Mucosa of descending colon (tissue), 3 donors: ENCODE measurements at regions not wholly inside any gene's neighbourhood (a gene's known extent, or its start where the extent isn't known, plus 50 kb on each side); places are given as distances from the start of the nearest gene placed in this dataset.

ENCODE experiments used
- ATAC-seq: fragments of 200-7000 bp; cut with Tn5 transposase; one replicate; pipeline ENCODE4 v1.9.1; 2020; ENCODE audit warnings: mild to moderate bottlenecking, moderate library complexity
- DNase-seq, 3 donors: peaks; one replicate each; pipeline ENCODE4 v3.0.0-alpha.2; 2020
- H3K36me3 ChIP-seq: fragments of 200-600 bp; one replicate; pipeline ENCODE4 v1.8.0; 2021; ENCODE audit warnings: low read depth, mild to moderate bottlenecking
- H3K4me1 ChIP-seq: fragments of 200-600 bp; one replicate; pipeline ENCODE4 v1.8.0; 2021; ENCODE audit warnings: low read depth, mild to moderate bottlenecking
- H3K4me3 ChIP-seq: fragments of 200-600 bp; one replicate; pipeline ENCODE4 v1.8.0; 2021; ENCODE audit warnings: mild to moderate bottlenecking
- H3K9me3 ChIP-seq: fragments of 200-600 bp; one replicate; pipeline ENCODE4 v1.8.0; 2021; ENCODE audit warnings: mild to moderate bottlenecking
- intact Hi-C, 2 donors: fragments of 100-400 bp; cut with DNase I in 1 of 2; cut with micrococcal nuclease in 1 of 2; formaldehyde crosslinking; loops; one replicate each; pipeline versions ENCODE4 v1.11.0 to v1.11.1; 2022; cut with DNase I, micrococcal nuclease
- TF ChIP-seq, protein P1 (sequence below): fragments of 200-600 bp; IDR thresholded peaks from one replicate; pipeline ENCODE4 v1.8.0; 2022; ENCODE audit warnings: antibody characterized with exemption, mild to moderate bottlenecking
- donor health status: DM: no; HTN: no; CAD: no; lungs with moderate emphysema.
- donor health status: DM: no; HTN: no; CAD: no.
- donor health status: DM: no; HTN: yes; CAD: no.

DNA sequence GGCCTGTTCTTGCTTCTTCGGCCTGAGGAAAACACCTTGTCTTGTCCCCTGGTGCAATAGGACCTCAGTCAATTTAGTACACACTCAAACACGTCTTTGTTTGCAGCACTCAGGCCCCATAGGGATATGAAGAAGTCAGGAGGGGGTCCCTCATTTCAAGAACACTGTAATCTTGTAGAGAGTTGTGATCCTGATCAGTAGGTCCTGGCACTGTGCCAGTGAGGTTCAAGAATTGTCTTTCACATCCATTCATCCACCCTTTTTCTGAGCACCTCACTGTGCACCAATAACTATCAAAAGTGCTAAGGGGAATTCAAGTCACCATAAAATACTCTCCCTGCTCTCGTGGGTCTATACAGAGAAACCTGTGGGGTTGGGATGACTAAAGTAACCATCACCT lies 131.4 kb upstream of the LHCGR start:
- TF ChIP-seq, protein P1, sequence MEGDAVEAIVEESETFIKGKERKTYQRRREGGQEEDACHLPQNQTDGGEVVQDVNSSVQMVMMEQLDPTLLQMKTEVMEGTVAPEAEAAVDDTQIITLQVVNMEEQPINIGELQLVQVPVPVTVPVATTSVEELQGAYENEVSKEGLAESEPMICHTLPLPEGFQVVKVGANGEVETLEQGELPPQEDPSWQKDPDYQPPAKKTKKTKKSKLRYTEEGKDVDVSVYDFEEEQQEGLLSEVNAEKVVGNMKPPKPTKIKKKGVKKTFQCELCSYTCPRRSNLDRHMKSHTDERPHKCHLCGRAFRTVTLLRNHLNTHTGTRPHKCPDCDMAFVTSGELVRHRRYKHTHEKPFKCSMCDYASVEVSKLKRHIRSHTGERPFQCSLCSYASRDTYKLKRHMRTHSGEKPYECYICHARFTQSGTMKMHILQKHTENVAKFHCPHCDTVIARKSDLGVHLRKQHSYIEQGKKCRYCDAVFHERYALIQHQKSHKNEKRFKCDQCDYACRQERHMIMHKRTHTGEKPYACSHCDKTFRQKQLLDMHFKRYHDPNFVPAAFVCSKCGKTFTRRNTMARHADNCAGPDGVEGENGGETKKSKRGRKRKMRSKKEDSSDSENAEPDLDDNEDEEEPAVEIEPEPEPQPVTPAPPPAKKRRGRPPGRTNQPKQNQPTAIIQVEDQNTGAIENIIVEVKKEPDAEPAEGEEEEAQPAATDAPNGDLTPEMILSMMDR = no peak
- Histone ChIP-seq H3K4me1 (no peaks in the 10 kb centered on the region), H3K36me3 (no peaks in the 10 kb centered on the region), H3K9me3 (no peaks in the 10 kb centered on the region), H3K4me3 (no peak overlapping the region)
- DNase-seq (no peak), ATAC-seq (no peak)
- intact Hi-C loops = no loop called here

DNA sequence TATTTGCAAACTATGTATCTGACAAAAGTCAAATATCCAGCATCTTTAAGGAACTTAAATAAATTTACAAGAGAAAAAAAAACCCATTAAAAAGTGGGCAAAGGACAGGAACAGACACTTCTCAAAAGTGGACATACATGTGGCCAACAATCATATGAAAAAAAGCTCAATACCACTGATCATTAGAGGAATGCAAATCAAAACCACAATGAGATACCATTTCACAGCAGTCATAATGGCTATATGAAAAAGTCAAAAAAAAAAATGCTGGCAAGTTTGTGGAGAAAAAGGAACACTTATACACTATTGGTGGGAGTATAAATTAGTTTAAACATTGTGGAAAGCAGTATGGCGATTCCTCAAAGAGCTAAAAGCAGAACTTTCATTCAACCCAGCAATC lies 130.3 kb upstream of the LHCGR start:
- intact Hi-C loops = no loop called here
- Histone ChIP-seq H3K4me1 (no peaks in the 10 kb centered on the region), H3K36me3 (no peaks in the 10 kb centered on the region), H3K4me3 (no peak overlapping the region), H3K9me3 (no peaks in the 10 kb centered on the region)
- TF ChIP-seq, protein P1 = no peak
- no peak for ATAC-seq
- no peak for DNase-seq

DNA sequence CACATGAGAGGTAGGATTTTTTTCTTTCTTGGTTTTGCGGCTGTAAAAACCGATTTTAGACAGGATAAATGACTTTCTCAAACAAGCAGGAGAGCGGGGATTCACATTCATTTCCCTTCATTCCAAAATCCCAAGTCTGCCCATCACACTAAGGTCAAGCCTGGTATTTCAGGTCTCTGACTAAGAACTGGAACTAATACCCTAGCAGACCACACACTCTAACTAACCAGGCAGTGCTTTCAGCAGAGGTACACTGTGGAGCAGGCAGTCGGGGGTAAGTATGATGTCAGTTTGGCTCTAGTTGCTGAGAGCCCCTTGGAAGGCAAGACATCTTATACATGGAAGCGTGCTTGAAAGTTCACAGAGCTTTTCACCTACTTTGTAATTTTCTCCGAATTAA lies 128.1 kb upstream of the LHCGR start:
- TF ChIP-seq, protein P1 = no peak
- no peak for ATAC-seq
- no peaks in the 10 kb centered on the region for H3K36me3 ChIP-seq

DNA sequence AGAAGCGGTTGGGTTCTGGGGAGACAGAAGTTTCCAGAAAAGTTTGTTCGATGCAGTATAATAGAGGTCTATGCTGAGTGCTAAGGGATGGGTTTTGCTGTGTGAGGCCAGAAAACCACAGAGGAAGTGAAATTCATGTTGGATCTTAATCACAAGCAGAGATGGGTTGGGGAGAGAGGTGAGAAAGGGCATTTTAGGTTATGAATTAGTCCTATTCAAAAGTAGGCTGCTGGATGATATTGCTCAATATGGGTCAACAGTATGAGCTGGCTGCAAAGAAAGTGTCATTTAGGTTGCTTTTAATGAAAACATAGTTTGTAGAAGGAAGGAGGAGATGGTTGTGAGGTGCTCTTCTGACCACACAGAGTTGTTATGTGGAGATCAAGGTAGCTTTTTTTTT lies 118.8 kb upstream of the LHCGR start:
- TF ChIP-seq, protein P1 = no peak
- ATAC-seq = no peak
- H3K9me3 ChIP-seq = no peaks in the 10 kb centered on the region
- H3K4me1 ChIP-seq = no peaks in the 10 kb centered on the region
- no peak for DNase-seq
- no peaks in the 10 kb centered on the region for H3K36me3 ChIP-seq
- intact Hi-C loops = no loop called here
- no peak overlapping the region for H3K4me3 ChIP-seq

More for the DNA sequence above, 128.1 kb upstream of the LHCGR start:
- Histone ChIP-seq H3K9me3 (no peaks in the 10 kb centered on the region), H3K4me3 (no peak overlapping the region), H3K4me1 (no peaks in the 10 kb centered on the region)
- intact Hi-C loops = no loop called here
- DNase-seq = no peak

DNA sequence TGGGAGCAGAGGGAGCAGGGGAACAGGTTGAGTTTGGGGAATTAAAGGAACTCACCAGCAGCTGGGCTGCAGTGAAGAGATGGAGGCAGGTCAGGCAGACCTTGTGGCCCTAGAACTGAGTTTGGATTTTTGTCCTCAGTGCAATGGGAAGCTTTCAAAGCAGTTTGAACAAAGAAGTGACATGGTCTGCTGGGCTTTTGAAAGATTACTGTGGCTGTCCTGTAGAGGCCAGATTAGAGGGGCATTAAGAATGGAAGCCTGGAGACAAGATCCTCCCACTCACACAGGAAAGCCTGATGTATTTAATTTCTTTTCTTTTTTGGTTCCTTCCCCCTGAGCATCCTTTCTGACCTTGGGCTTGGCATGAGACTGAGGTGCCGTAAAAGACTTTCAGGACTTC lies 118.1 kb upstream of the LHCGR start:
- TF ChIP-seq, protein P1 = no peak
- Histone ChIP-seq H3K36me3 (no peaks in the 10 kb centered on the region), H3K4me1 (no peaks in the 10 kb centered on the region), H3K4me3 (no peak overlapping the region), H3K9me3 (no peaks in the 10 kb centered on the region)
- DNase-seq (no peak), ATAC-seq (no peak)
- intact Hi-C loops = no loop called here

DNA sequence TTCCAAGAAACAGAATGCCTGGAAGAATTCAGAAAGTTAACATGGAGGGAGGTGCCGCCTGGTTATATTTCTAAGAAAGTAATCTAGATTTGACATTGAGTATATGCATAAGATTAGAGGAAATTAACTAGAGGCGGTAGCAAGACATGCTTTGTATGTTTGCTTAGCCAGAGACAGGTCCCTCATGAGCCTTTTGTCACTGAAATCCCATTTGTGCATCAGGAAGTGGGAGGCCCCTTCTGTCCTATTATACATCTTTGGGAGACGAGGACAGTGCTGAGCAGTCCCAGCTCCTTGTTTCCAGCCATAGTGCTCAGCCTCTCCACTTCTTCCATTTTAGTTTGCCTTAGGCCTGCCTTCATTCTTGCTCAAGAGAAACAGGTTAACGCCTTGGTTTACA lies 115.4 kb upstream of the LHCGR start:
- Histone ChIP-seq H3K4me3 (no peak overlapping the region), H3K4me1 (no peaks in the 10 kb centered on the region), H3K36me3 (no peaks in the 10 kb centered on the region), H3K9me3 (no peaks in the 10 kb centered on the region)
- ATAC-seq (no peak), DNase-seq (no peak)
- TF ChIP-seq, protein P1 = no peak
- intact Hi-C loops = no loop called here
